GM12875 (cell line): ENCODE measurements at regions not wholly inside any gene's neighbourhood (a gene's known extent, or its start where the extent isn't known, plus 50 kb on each side); places are given as distances from the start of the nearest gene placed in this dataset.

Experiments used
- H3K4me3 ChIP-seq: one replicate; pipeline ENCODE4 v1.5.1; 2011; ENCODE audit warnings: low read depth, low read length, control low read depth
- TF ChIP-seq, protein P1 (sequence below): IDR thresholded peaks from 2 replicates; pipeline ENCODE4 v1.5.1; 2011; ENCODE audit warnings: low read depth, mild to moderate bottlenecking, control low read depth, inconsistent platforms, low read length, moderate library complexity, borderline replicate concordance; ENCODE audit not compliant: insufficient read depth

DNA sequence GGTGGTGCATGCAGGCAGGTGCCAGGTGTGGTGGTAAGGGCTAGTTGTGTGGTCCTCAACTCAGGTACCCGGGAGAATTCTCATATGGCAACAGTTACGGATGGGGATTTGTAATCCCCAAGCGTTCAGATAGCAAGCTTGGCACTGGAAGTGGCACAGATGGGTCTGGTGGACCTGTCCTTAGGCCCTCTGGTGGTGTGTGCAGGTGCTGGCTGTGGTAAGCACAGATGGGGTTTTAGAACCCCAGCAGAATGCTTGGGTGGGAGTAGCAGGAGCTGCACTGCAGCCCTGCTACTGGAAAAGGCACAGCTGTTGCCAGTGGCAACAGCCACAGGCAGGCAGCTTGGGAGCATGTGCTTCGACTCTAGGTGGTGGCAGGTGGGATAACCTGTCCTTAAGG is 948.2 kb upstream of the FAM98A start:
- TF ChIP-seq, protein P1, sequence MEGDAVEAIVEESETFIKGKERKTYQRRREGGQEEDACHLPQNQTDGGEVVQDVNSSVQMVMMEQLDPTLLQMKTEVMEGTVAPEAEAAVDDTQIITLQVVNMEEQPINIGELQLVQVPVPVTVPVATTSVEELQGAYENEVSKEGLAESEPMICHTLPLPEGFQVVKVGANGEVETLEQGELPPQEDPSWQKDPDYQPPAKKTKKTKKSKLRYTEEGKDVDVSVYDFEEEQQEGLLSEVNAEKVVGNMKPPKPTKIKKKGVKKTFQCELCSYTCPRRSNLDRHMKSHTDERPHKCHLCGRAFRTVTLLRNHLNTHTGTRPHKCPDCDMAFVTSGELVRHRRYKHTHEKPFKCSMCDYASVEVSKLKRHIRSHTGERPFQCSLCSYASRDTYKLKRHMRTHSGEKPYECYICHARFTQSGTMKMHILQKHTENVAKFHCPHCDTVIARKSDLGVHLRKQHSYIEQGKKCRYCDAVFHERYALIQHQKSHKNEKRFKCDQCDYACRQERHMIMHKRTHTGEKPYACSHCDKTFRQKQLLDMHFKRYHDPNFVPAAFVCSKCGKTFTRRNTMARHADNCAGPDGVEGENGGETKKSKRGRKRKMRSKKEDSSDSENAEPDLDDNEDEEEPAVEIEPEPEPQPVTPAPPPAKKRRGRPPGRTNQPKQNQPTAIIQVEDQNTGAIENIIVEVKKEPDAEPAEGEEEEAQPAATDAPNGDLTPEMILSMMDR = no peak
- no peak overlapping the region for H3K4me3 ChIP-seq

DNA sequence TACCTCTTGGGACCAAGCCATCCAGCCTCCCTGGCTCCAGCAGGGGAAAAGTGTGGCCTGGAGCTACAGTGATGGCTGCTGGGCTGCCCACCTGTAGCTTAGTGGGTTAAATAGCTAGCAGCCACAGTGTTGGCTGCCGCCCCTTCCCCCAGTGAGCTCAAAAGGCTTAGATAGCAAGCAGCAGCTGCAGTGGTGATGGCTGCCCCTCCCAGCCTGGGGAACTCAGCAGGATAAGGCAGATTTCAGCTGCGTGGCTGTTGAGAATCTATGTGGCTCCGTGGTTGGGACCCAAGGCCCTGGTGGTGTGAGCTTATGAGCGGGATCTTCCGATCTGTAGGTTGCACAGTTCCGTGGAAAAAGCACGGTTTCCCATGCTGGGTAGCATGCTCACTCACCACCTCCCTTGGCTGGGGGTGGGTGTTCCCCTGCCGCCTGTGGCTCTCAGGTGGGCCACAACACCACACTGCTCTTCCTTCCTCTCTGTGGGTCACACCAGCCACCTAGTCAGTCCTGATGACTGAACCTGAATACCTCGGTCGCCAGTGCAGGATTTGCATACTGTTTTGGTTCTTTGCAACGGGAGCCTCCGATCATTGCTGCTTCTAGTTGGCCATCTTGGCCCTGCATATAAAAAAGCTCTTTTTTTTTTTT is 946.5 kb upstream of the FAM98A start:
- no peak overlapping the region for H3K4me3 ChIP-seq
- TF ChIP-seq, protein P1 = no peak

DNA sequence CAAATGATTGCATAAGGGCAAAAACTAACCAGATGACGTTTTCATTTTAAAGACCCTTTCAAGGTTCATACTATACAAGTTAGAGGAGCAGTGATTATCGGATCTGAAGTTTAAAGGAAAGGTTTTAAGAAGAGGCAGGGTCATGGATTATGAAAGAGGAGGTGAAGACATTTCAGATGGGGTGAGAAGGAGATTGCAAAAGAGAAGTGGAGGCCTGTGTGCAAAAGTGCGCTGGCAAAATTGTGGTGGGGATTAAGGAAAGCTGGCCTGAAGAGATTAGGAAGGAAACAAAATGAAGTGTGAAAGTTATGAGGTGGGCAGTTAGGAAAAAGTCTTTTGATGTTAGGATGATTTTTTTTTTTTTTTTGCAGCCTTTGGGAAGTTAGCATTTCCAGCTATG is 935.7 kb upstream of the FAM98A start:
- no peak overlapping the region for H3K4me3 ChIP-seq
- TF ChIP-seq, protein P1 = no peak

DNA sequence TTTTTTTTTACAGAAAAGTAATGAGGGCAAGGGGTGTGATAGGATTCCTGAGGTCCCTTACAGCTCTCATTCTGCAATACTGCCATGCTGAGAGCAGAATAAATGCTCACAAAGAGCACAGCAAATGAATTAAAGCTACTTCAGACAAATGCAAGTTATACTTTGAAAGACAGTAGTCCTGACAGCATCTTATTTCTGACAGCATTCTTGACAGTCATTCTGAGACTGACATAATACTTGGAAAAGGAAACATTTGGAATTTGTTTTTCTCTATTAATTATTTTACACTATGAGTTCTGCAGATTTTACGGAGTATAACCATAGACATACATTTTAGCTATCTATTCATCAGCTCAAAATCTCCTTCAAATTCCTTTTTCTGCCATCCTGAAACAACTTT is 935.2 kb upstream of the FAM98A start:
- no peak overlapping the region for H3K4me3 ChIP-seq
- TF ChIP-seq, protein P1 = no peak

DNA sequence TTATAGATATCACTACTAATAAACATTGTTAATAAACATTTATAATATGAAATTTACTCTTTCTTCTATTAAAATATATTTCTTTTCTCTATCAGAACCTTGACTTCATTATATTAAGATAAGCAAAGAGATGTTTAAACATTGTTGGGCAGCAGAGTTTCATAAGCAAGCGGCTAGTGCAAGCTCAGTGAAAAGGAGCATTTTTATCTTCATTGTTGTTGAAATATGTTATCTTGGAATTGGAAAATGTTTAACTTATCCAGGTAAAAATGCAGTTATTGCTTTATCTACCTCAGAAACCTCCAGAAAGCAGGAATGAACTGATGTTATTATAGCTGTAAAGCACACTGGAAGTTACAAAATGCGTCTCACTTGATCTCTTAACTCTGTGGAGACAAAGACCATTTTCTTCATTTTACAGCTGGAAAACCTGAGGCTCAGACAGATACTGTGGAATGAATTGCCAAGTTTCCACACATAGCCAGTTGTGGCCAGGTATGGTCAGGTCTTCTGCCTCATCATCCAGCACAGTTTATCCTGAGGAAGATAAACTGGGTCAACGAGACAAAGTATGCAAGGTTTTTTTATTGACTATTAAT is 934.6 kb upstream of the FAM98A start:
- no peak overlapping the region for H3K4me3 ChIP-seq
- TF ChIP-seq, protein P1 = no peak

DNA sequence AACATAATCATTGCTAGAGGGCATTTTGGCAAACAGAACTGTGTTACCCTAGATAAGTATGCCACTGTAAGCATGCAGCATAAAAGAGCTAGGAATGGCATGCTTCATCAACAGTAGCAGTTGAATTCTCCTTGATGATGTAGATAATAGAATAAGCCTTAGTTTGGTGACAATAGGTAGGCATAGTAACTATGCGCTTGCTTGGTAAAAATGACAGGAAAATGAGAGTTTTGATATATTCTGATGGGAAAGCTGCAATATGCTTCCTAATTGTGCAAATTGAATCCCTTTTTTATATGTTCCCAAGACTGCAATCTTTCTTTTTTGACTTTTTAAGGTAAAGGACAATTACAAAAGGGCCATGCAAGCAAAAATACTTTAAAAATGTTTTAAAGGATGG is 930.9 kb upstream of the FAM98A start:
- TF ChIP-seq, protein P1 = no peak
- no peak overlapping the region for H3K4me3 ChIP-seq

DNA sequence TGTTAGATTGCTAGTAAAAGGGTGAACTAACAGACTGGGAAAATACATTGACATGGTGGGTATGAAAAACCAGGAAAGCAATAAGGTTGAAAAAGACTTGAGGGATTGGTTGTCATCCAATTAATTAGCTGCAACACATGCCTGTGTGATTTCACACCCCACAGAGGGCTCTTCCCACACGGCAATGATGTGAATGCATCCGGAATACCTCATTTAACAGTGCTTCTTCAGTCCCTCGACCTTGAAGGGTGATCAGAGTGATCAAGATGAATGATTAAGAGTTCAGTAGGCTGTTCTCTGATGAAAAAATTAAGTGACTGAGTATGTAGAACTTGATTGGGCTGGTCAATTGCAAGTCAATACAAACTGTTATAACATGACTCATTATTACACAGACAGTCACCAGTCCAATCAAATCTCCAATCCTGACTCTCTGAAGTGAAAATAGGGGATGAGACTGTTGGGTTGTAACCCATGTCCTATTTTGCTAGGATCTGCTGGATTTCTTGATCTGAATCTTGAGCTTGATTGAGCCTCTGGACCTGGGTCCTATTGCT is 924.9 kb upstream of the FAM98A start:
- TF ChIP-seq, protein P1 = no peak
- H3K4me3 ChIP-seq = no peak overlapping the region
